ENCODE measurements at regions not wholly inside any gene's neighbourhood (a gene's known extent, or its start where the extent isn't known, plus 50 kb on each side); places are given as distances from the start of the nearest gene placed in this dataset.

DNA sequence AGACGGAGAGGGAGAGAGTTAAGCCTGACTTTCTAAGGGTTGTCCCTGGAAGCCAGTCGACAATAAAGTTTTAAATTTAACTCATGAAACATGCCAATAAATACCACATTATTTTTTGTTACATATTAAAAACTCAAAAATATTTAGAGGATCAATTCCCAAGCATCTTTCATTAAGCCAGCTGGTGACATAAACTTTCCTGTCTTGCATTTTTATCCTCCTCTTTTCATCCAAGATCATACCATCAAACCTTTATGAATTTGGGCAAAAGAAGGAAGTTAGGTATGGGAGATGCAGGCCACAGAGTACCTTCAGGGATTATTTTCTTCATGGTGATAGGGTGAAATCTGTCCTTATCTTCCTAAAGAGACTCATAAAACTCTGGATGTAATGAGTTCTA lies 178.3 kb upstream of the FBXL17 start:
- TF ChIP-seq, protein P1, sequence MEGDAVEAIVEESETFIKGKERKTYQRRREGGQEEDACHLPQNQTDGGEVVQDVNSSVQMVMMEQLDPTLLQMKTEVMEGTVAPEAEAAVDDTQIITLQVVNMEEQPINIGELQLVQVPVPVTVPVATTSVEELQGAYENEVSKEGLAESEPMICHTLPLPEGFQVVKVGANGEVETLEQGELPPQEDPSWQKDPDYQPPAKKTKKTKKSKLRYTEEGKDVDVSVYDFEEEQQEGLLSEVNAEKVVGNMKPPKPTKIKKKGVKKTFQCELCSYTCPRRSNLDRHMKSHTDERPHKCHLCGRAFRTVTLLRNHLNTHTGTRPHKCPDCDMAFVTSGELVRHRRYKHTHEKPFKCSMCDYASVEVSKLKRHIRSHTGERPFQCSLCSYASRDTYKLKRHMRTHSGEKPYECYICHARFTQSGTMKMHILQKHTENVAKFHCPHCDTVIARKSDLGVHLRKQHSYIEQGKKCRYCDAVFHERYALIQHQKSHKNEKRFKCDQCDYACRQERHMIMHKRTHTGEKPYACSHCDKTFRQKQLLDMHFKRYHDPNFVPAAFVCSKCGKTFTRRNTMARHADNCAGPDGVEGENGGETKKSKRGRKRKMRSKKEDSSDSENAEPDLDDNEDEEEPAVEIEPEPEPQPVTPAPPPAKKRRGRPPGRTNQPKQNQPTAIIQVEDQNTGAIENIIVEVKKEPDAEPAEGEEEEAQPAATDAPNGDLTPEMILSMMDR (IDR thresholded peaks at IDR 0.05; ENCODE audit: insufficient read depth, low read length): no peak
- TF ChIP-seq POLR2AphosphoS5 (IDR thresholded peaks at IDR 0.05; ENCODE audit: low read depth): no peak
- no peak for TF ChIP-seq SPI1 (IDR thresholded peaks at IDR 0.05; ENCODE audit: borderline replicate concordance, low read depth)
- no peak for TF ChIP-seq GABPA (IDR thresholded peaks at IDR 0.05; ENCODE audit: low read depth)
- TF ChIP-seq, protein P2, sequence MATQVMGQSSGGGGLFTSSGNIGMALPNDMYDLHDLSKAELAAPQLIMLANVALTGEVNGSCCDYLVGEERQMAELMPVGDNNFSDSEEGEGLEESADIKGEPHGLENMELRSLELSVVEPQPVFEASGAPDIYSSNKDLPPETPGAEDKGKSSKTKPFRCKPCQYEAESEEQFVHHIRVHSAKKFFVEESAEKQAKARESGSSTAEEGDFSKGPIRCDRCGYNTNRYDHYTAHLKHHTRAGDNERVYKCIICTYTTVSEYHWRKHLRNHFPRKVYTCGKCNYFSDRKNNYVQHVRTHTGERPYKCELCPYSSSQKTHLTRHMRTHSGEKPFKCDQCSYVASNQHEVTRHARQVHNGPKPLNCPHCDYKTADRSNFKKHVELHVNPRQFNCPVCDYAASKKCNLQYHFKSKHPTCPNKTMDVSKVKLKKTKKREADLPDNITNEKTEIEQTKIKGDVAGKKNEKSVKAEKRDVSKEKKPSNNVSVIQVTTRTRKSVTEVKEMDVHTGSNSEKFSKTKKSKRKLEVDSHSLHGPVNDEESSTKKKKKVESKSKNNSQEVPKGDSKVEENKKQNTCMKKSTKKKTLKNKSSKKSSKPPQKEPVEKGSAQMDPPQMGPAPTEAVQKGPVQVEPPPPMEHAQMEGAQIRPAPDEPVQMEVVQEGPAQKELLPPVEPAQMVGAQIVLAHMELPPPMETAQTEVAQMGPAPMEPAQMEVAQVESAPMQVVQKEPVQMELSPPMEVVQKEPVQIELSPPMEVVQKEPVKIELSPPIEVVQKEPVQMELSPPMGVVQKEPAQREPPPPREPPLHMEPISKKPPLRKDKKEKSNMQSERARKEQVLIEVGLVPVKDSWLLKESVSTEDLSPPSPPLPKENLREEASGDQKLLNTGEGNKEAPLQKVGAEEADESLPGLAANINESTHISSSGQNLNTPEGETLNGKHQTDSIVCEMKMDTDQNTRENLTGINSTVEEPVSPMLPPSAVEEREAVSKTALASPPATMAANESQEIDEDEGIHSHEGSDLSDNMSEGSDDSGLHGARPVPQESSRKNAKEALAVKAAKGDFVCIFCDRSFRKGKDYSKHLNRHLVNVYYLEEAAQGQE (IDR thresholded peaks at IDR 0.05; ENCODE audit: insufficient replicate concordance, low read depth): no peak

All from HL-60 (cell line).